Liver (tissue), 8 donors: ENCODE measurements at regions not wholly inside any gene's neighbourhood (a gene's known extent, or its start where the extent isn't known, plus 50 kb on each side); places are given as distances from the start of the nearest gene placed in this dataset.

Experiments
- DNase-seq: peaks from one replicate; pipeline ENCODE4 v3.0.0-alpha.2; 2017; ENCODE audit warnings: low spot score
- H3K27ac ChIP-seq, 2 donors: one replicate each; pipeline ENCODE4 v1.7.0; 2013; ENCODE audit warnings: inconsistent platforms in 2 of 2, low read length in 2 of 2, control low read depth in 1 of 2, low read depth in 1 of 2, mild to moderate bottlenecking in 1 of 2
- H3K27me3 ChIP-seq, 4 donors: one replicate each; pipeline versions ENCODE4 v1.6.1 to v1.7.0; 2013; ENCODE audit warnings: low read length in 3 of 4, inconsistent platforms in 1 of 4, mild to moderate bottlenecking in 1 of 4, moderate library complexity in 1 of 4; ENCODE audit not compliant: control insufficient read depth in 4 of 4, insufficient read depth in 4 of 4
- H3K36me3 ChIP-seq, 4 donors: one replicate each; pipeline versions ENCODE4 v1.6.1 to v1.7.0; 2013; ENCODE audit warnings: low read length in 3 of 4, mild to moderate bottlenecking in 3 of 4, low read depth in 1 of 4, moderate library complexity in 1 of 4; ENCODE audit not compliant: control insufficient read depth in 4 of 4, insufficient read depth in 3 of 4
- H3K4me1 ChIP-seq, 4 donors: one replicate each; pipeline versions ENCODE4 v1.6.1 to v1.7.0; 2013; ENCODE audit warnings: low read length in 3 of 4, mild to moderate bottlenecking in 3 of 4, moderate library complexity in 1 of 4; ENCODE audit not compliant: control insufficient read depth in 4 of 4, insufficient read depth in 4 of 4
- H3K4me3 ChIP-seq, 3 donors: one replicate each; pipeline versions ENCODE4 v1.6.1 to v1.7.0; 2013; ENCODE audit warnings: low read length in 3 of 3, control low read depth in 1 of 3, low read depth in 1 of 3, mild to moderate bottlenecking in 1 of 3
- H3K9ac ChIP-seq, 2 donors: one replicate each; pipeline ENCODE4 v1.7.0; 2013; ENCODE audit warnings: low read length in 2 of 2, mild to moderate bottlenecking in 2 of 2, moderate library complexity in 2 of 2, control low read depth in 1 of 2, low read depth in 1 of 2
- H3K9me3 ChIP-seq, 4 donors: one replicate each; pipeline versions ENCODE4 v1.6.1 to v1.7.0; 2013; ENCODE audit warnings: low read length in 3 of 4; ENCODE audit not compliant: control insufficient read depth in 4 of 4
- EGR1 ChIP-seq, 2 donors: IDR thresholded peaks; 2 replicates each; pipeline ENCODE4 v1.6.1; 2016 to 2018; ENCODE audit warnings: antibody characterized with exemption in 2 of 2, low read depth in 2 of 2
- FOXA1 ChIP-seq: IDR thresholded peaks from 2 replicates; pipeline ENCODE4 v1.6.1; 2016; ENCODE audit warnings: antibody characterized with exemption
- FOXA2 ChIP-seq: IDR thresholded peaks from 2 replicates; pipeline ENCODE4 v1.6.1; 2016; ENCODE audit warnings: antibody characterized with exemption
- GABPA ChIP-seq, 2 donors: IDR thresholded peaks in 1 of 2; conservative IDR thresholded peaks in 1 of 2; 2 replicates each; pipeline ENCODE4 v1.6.1; 2016; ENCODE audit warnings: antibody characterized with exemption in 2 of 2, mild to moderate bottlenecking in 1 of 2, moderate library complexity in 1 of 2
- HNF4A ChIP-seq, 2 donors: conservative IDR thresholded peaks; 2 replicates each; pipeline ENCODE4 v1.6.1; 2016; ENCODE audit warnings: antibody characterized with exemption in 2 of 2, mild to moderate bottlenecking in 2 of 2
- HNF4G ChIP-seq: IDR thresholded peaks from 2 replicates; pipeline ENCODE4 v1.6.1; 2016; ENCODE audit warnings: antibody characterized with exemption
- JUND ChIP-seq, 2 donors: IDR thresholded peaks; 2 replicates each; pipeline ENCODE4 v1.6.1; 2016; ENCODE audit warnings: antibody characterized with exemption in 2 of 2
- NR2F2 ChIP-seq: IDR thresholded peaks from 2 replicates; pipeline ENCODE4 v1.6.1; 2016; ENCODE audit warnings: antibody characterized with exemption
- RAD21 ChIP-seq, 2 donors: IDR thresholded peaks; 2 replicates each; pipeline ENCODE4 v1.6.1; 2016; ENCODE audit warnings: antibody characterized with exemption in 2 of 2, mild to moderate bottlenecking in 2 of 2
- RXRA ChIP-seq, 2 donors: IDR thresholded peaks; 2 replicates each; pipeline ENCODE4 v1.6.1; 2017 to 2018; ENCODE audit warnings: antibody characterized with exemption in 2 of 2, mild to moderate bottlenecking in 1 of 2
- SP1 ChIP-seq: IDR thresholded peaks from 2 replicates; pipeline ENCODE4 v1.6.1; 2018; ENCODE audit warnings: antibody characterized with exemption, mild to moderate bottlenecking
- YY1 ChIP-seq: IDR thresholded peaks from 2 replicates; pipeline ENCODE4 v1.6.1; 2016; ENCODE audit warnings: antibody characterized with exemption, mild to moderate bottlenecking
- WGBS: extraction: QIAGEN DNeasy Blood & Tissue Kit; methylation state at CpG from one replicate; pipeline ENCODE4 v1.1.7; 2013; 5-methylcytosine and 5-hydroxymethylcytosine counted together
- TF ChIP-seq, protein P1 (sequence below): IDR thresholded peaks from 2 replicates; pipeline ENCODE4 v1.6.1; 2016; ENCODE audit warnings: antibody characterized with exemption
- TF ChIP-seq, protein P2 (sequence below): IDR thresholded peaks from 2 replicates; pipeline ENCODE4 v1.6.1; 2016; ENCODE audit warnings: antibody characterized with exemption
- TF ChIP-seq, protein P3 (sequence below): IDR thresholded peaks from 2 replicates; pipeline ENCODE4 v1.6.1; 2016; ENCODE audit warnings: antibody characterized with exemption, mild to moderate bottlenecking
- TF ChIP-seq, protein P4 (sequence below): fragments of 150-350 bp; IDR thresholded peaks from 2 replicates; pipeline ENCODE4 v1.5.1; 2017; ENCODE audit warnings: improper control_type of control experiment, low read depth, low read length; ENCODE audit not compliant: missing input control
- donor health status: healthy.
- donor health status: healthy.
- donor health status: healthy.
- donor health status: healthy.
- donor health status: healthy.

DNA sequence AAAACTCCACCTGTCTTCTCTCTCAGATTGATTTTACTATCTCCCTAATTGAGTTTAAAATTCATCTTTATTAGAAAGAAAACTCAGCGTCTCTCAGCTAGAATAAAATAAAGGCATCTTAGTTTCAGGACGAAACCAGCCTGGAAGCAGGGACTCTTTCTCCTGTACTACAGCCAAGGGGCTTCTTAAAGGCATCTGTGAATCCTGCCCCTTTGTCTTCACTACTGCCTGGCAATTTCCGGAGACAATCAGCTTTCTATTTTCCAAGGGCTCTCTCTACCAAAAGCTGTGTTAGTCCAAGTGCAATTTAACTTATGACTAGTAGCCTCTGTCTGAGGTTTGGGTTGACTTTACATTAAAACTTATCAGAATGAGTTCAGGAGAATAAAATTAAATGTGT is 623.3 kb upstream of the FOXG1 start:
- Histone ChIP-seq H3K36me3 (no peaks in the 10 kb centered on the region), H3K9me3 (peaks cover 0 to 3% (median 0%) of the 10 kb centered on the region in 4 donors), H3K4me3 (no peak overlapping the region), H3K27me3 (peaks cover 0 to 3% (median 0%) of the 10 kb centered on the region in 4 donors), H3K4me1 (no peaks in the 10 kb centered on the region), H3K27ac (no peak overlapping the region), H3K9ac (no peak overlapping the region)
- DNase-seq, result no peak
- 70% methylated on average over 3 of the region's 3 CpGs for WGBS
- no peak for TF ChIP-seq RAD21 (IDR thresholded peaks at IDR 0.05)
- TF ChIP-seq, protein P1, sequence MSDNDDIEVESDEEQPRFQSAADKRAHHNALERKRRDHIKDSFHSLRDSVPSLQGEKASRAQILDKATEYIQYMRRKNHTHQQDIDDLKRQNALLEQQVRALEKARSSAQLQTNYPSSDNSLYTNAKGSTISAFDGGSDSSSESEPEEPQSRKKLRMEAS, result no peak
- no peak for TF ChIP-seq HNF4A (conservative IDR thresholded peaks at IDR 0.05)
- TF ChIP-seq EGR1 (IDR thresholded peaks at IDR 0.05; ENCODE audit: low read depth in 2 of 2), result no peak
- no peak for TF ChIP-seq NR2F2
- TF ChIP-seq, protein P2, sequence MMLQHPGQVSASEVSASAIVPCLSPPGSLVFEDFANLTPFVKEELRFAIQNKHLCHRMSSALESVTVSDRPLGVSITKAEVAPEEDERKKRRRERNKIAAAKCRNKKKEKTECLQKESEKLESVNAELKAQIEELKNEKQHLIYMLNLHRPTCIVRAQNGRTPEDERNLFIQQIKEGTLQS, result no peak
- TF ChIP-seq JUND (IDR thresholded peaks at IDR 0.05), result no peak
- TF ChIP-seq GABPA (IDR thresholded peaks at IDR 0.05 in 1 of 2, conservative IDR thresholded peaks at IDR 0.05 in 1 of 2), result no peak
- no peak for TF ChIP-seq YY1
- no peak for TF ChIP-seq SP1
- no peak for TF ChIP-seq FOXA2
- TF ChIP-seq, protein P3, sequence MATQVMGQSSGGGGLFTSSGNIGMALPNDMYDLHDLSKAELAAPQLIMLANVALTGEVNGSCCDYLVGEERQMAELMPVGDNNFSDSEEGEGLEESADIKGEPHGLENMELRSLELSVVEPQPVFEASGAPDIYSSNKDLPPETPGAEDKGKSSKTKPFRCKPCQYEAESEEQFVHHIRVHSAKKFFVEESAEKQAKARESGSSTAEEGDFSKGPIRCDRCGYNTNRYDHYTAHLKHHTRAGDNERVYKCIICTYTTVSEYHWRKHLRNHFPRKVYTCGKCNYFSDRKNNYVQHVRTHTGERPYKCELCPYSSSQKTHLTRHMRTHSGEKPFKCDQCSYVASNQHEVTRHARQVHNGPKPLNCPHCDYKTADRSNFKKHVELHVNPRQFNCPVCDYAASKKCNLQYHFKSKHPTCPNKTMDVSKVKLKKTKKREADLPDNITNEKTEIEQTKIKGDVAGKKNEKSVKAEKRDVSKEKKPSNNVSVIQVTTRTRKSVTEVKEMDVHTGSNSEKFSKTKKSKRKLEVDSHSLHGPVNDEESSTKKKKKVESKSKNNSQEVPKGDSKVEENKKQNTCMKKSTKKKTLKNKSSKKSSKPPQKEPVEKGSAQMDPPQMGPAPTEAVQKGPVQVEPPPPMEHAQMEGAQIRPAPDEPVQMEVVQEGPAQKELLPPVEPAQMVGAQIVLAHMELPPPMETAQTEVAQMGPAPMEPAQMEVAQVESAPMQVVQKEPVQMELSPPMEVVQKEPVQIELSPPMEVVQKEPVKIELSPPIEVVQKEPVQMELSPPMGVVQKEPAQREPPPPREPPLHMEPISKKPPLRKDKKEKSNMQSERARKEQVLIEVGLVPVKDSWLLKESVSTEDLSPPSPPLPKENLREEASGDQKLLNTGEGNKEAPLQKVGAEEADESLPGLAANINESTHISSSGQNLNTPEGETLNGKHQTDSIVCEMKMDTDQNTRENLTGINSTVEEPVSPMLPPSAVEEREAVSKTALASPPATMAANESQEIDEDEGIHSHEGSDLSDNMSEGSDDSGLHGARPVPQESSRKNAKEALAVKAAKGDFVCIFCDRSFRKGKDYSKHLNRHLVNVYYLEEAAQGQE, result no peak
- TF ChIP-seq RXRA (IDR thresholded peaks at IDR 0.05), result no peak
- TF ChIP-seq FOXA1, result no peak
- TF ChIP-seq HNF4G, result no peak

DNA sequence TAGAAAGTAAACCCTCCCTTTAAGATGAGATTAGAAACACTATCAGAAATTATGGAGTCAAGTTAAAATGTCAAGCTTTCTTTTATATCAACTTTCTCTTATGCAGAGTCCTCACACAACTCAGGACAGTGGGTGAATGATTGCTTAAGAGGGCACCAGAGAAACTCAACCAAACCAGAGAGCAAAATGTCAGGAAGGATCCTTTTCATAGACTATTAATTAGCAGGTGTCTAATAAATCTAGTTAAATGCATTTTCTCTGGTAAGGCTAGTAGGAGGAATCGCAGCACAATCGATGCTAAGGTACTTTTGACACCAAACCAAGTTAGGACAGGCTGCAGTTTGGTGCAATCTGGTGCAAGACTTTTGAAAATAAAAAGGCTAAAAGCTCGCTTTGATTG is 614.7 kb upstream of the FOXG1 start:
- no peak overlapping the region for H3K9ac ChIP-seq
- no peak overlapping the region for H3K4me3 ChIP-seq
- no peak for DNase-seq
- H3K27me3 ChIP-seq, result peaks cover 0 to 3% (median 0%) of the 10 kb centered on the region in 4 donors
- no peaks in the 10 kb centered on the region for H3K36me3 ChIP-seq
- WGBS, result 55% methylated on average over 3 of the region's 3 CpGs
- no peaks in the 10 kb centered on the region for H3K4me1 ChIP-seq
- no peak overlapping the region for H3K27ac ChIP-seq
- H3K9me3 ChIP-seq, result peaks cover 0 to 3% (median 0%) of the 10 kb centered on the region in 4 donors
- TF ChIP-seq NR2F2 (no peak), FOXA1 (no peak), FOXA2 (no peak), HNF4A (conservative IDR thresholded peaks at IDR 0.05) (no peak), HNF4G (no peak), GABPA (IDR thresholded peaks at IDR 0.05 in 1 of 2, conservative IDR thresholded peaks at IDR 0.05 in 1 of 2) (no peak), EGR1 (IDR thresholded peaks at IDR 0.05; ENCODE audit: low read depth in 2 of 2) (no peak), JUND (IDR thresholded peaks at IDR 0.05) (no peak)
- TF ChIP-seq, protein P2, result no peak
- TF ChIP-seq, protein P1, result no peak
- TF ChIP-seq, protein P3, result no peak
- TF ChIP-seq, protein P4, sequence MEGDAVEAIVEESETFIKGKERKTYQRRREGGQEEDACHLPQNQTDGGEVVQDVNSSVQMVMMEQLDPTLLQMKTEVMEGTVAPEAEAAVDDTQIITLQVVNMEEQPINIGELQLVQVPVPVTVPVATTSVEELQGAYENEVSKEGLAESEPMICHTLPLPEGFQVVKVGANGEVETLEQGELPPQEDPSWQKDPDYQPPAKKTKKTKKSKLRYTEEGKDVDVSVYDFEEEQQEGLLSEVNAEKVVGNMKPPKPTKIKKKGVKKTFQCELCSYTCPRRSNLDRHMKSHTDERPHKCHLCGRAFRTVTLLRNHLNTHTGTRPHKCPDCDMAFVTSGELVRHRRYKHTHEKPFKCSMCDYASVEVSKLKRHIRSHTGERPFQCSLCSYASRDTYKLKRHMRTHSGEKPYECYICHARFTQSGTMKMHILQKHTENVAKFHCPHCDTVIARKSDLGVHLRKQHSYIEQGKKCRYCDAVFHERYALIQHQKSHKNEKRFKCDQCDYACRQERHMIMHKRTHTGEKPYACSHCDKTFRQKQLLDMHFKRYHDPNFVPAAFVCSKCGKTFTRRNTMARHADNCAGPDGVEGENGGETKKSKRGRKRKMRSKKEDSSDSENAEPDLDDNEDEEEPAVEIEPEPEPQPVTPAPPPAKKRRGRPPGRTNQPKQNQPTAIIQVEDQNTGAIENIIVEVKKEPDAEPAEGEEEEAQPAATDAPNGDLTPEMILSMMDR, result no peak
